Tibial nerve (tissue), 4 donors: ENCODE measurements at regions not wholly inside any gene's neighbourhood (a gene's known extent, or its start where the extent isn't known, plus 50 kb on each side); places are given as distances from the start of the nearest gene placed in this dataset.

Experiments used
- CTCF ChIP-seq, 5 experiments: fragments of 200-600 bp in 3 of 5; fragments of 450-650 bp in 2 of 5; sonication (generic) in 3 of 5; IDR thresholded peaks; one replicate each; pipeline ENCODE4 v1.5.1; 2016 to 2019; ENCODE audit warnings: antibody characterized with exemption in 5 of 5, mild to moderate bottlenecking in 3 of 5, moderate library complexity in 2 of 5
- EP300 ChIP-seq, 2 donors: sonication (generic); formaldehyde crosslinking; IDR thresholded peaks; one replicate each; pipeline ENCODE4 v1.6.1; 2017; ENCODE audit warnings: antibody characterized with exemption in 2 of 2, mild to moderate bottlenecking in 1 of 2

- TF ChIP-seq CTCF (IDR thresholded peaks at IDR 0.05) (no peak), EP300 (IDR thresholded peaks at IDR 0.05) (no peak)
Observed at GRCh38 chr4:108540536-108540935, 79.8 kb upstream of the RPL34 start.
